Neural cell (in vitro differentiated cells): ENCODE measurements at regions not wholly inside any gene's neighbourhood (a gene's known extent, or its start where the extent isn't known, plus 50 kb on each side); places are given as distances from the start of the nearest gene placed in this dataset.

Experiments
- H2AFZ ChIP-seq: fragments of 200-600, 300-800 bp; sonication (generic), shearing (Covaris generic); 2 replicates; pipeline ENCODE4 v1.6.0; 2014; ENCODE audit warnings: low read depth, mild to moderate bottlenecking, antibody characterized with exemption, low read length, moderate library complexity
- H3F3A ChIP-seq: fragments of 200-600 bp; shearing (Covaris generic); 2 replicates; pipeline ENCODE4 v1.6.1; 2016; ENCODE audit warnings: mild to moderate bottlenecking, moderate library complexity, mixed read lengths, antibody characterized with exemption, low read length; ENCODE audit not compliant: insufficient read depth, poor library complexity, severe bottlenecking
- H3K27ac ChIP-seq: fragments of 200-600, 300-800 bp; sonication (generic), shearing (Covaris generic); 2 replicates; pipeline ENCODE4 v1.5.1; 2014; ENCODE audit warnings: mild to moderate bottlenecking, low read length, moderate library complexity
- H3K27me3 ChIP-seq: fragments of 300-800, 200-600 bp; sonication (generic), shearing (Covaris generic); 2 replicates; pipeline ENCODE4 v1.6.0; 2014; ENCODE audit warnings: mild to moderate bottlenecking, low read depth, low read length, moderate library complexity; ENCODE audit not compliant: insufficient read depth
- H3K36me3 ChIP-seq: fragments of 300-800, 200-600 bp; sonication (generic), shearing (Covaris generic); 2 replicates; pipeline ENCODE4 v1.5.1; 2014; ENCODE audit warnings: mild to moderate bottlenecking, antibody characterized with exemption, low read length, moderate library complexity; ENCODE audit not compliant: insufficient read depth
- H3K4me2 ChIP-seq: fragments of 300-800, 200-600 bp; sonication (generic), shearing (Covaris generic); 2 replicates; pipeline ENCODE4 v1.6.0; 2014; ENCODE audit warnings: mild to moderate bottlenecking, low read length
- H3K4me3 ChIP-seq: fragments of 300-800, 200-600 bp; sonication (generic), shearing (Covaris generic); 2 replicates; pipeline ENCODE4 v1.5.1; 2014; ENCODE audit warnings: mild to moderate bottlenecking, low read length, moderate library complexity
- H3K79me2 ChIP-seq: fragments of 200-600 bp; shearing (Covaris generic); replicated peaks from 2 replicates; pipeline ENCODE4 v1.6.0; 2014; ENCODE audit warnings: mild to moderate bottlenecking, low read length, moderate library complexity; ENCODE audit not compliant: insufficient read depth
- H3K9ac ChIP-seq: fragments of 300-800, 200-600 bp; sonication (generic), shearing (Covaris generic); 2 replicates; pipeline ENCODE4 v1.6.1; 2016; ENCODE audit warnings: mild to moderate bottlenecking, low read length, mixed read lengths
- H3K9me2 ChIP-seq: fragments of 200-600 bp; shearing (Covaris generic); 2 replicates; pipeline ENCODE4 v1.6.1; 2016; ENCODE audit warnings: mild to moderate bottlenecking, low read length, mixed read lengths; ENCODE audit not compliant: insufficient read depth
- H3K9me3 ChIP-seq: fragments of 200-600, 300-800 bp; sonication (generic), shearing (Covaris generic); 2 replicates; pipeline ENCODE4 v1.6.1; 2016; ENCODE audit warnings: mild to moderate bottlenecking, mixed run types, low read length, moderate library complexity, mixed read lengths
- H4K20me1 ChIP-seq: fragments of 200-600 bp; shearing (Covaris generic); 2 replicates; pipeline ENCODE4 v1.6.1; 2016; ENCODE audit warnings: mild to moderate bottlenecking, mixed run types; ENCODE audit not compliant: insufficient read depth
- EP300 ChIP-seq: fragments of 450-650 bp; conservative IDR thresholded peaks from 2 replicates; pipeline ENCODE4 v1.6.1; 2014; ENCODE audit warnings: antibody characterized with exemption, mild to moderate bottlenecking, moderate library complexity; ENCODE audit not compliant: poor library complexity, severe bottlenecking
- EZH2 ChIP-seq: fragments of 200-600, 300-800 bp; shearing (Covaris generic), sonication (generic); IDR thresholded peaks from 2 replicates; pipeline ENCODE4 v1.6.1; 2014; ENCODE audit warnings: antibody characterized with exemption, low read length, borderline replicate concordance, mild to moderate bottlenecking; ENCODE audit not compliant: insufficient read depth, poor library complexity, severe bottlenecking
- MXI1 ChIP-seq: fragments of 450-650 bp; conservative IDR thresholded peaks from 2 replicates; pipeline ENCODE4 v1.6.1; 2014; ENCODE audit warnings: antibody characterized with exemption, mild to moderate bottlenecking; ENCODE audit not compliant: poor library complexity, severe bottlenecking
- POLR2AphosphoS5 ChIP-seq: IDR thresholded peaks from 2 replicates; pipeline ENCODE4 v1.6.1; 2012
- RAD21 ChIP-seq: fragments of 450-650 bp; conservative IDR thresholded peaks from 2 replicates; pipeline ENCODE4 v1.6.1; 2014; ENCODE audit warnings: antibody characterized with exemption, mild to moderate bottlenecking, moderate library complexity
- REST ChIP-seq: IDR thresholded peaks from 2 replicates; pipeline ENCODE4 v1.6.1; 2012; ENCODE audit warnings: borderline replicate concordance
- SMC3 ChIP-seq: fragments of 450-650 bp; conservative IDR thresholded peaks from 2 replicates; pipeline ENCODE4 v1.6.1; 2014; ENCODE audit warnings: antibody characterized with exemption, mild to moderate bottlenecking, moderate library complexity; ENCODE audit not compliant: poor library complexity
- TAF1 ChIP-seq: IDR thresholded peaks from 2 replicates; pipeline ENCODE4 v1.6.1; 2012; ENCODE audit warnings: low read depth
- TF ChIP-seq, protein P1 (sequence below): fragments of 450-650 bp; IDR thresholded peaks from 2 replicates; pipeline ENCODE4 v1.5.1; 2014; ENCODE audit warnings: antibody characterized with exemption, mild to moderate bottlenecking, moderate library complexity; ENCODE audit not compliant: poor library complexity, severe bottlenecking

DNA sequence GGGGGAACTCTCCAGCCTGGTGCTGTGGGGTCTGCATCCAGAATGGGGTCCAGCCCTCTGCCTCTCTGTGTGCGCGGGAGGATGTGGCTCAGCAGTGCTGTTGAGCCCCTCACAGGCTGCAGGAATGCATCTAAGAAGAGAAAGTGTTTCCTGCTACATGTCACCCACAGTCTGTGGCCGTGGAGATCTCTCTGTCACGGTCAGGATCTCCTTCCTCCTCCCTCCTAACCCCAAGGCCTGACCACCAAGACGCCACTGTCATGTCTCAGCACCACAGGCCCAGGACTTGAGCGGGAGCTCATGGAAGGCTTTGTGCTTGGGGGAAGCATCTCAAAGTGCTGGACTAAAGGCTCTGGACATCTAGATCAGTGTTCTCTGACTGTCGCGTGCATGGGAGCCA lies 90.1 kb downstream of the SREK1 start:
- TF ChIP-seq MXI1 (no peak), EP300 (no peak), SMC3 (no peak), EZH2 (no peak), RAD21 (no peak), REST (no peak), POLR2AphosphoS5 (no peak), TAF1 (no peak)
- TF ChIP-seq, protein P1, sequence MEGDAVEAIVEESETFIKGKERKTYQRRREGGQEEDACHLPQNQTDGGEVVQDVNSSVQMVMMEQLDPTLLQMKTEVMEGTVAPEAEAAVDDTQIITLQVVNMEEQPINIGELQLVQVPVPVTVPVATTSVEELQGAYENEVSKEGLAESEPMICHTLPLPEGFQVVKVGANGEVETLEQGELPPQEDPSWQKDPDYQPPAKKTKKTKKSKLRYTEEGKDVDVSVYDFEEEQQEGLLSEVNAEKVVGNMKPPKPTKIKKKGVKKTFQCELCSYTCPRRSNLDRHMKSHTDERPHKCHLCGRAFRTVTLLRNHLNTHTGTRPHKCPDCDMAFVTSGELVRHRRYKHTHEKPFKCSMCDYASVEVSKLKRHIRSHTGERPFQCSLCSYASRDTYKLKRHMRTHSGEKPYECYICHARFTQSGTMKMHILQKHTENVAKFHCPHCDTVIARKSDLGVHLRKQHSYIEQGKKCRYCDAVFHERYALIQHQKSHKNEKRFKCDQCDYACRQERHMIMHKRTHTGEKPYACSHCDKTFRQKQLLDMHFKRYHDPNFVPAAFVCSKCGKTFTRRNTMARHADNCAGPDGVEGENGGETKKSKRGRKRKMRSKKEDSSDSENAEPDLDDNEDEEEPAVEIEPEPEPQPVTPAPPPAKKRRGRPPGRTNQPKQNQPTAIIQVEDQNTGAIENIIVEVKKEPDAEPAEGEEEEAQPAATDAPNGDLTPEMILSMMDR: no peak
- H3K27ac ChIP-seq: no peak overlapping the region
- H2AFZ ChIP-seq: no peak overlapping the region
- H3K4me2 ChIP-seq: no peak overlapping the region
- H3K4me3 ChIP-seq: no peak overlapping the region
- no peaks in the 10 kb centered on the region for H4K20me1 ChIP-seq
- no peaks in the 10 kb centered on the region for H3K9me2 ChIP-seq
- no peaks in the 10 kb centered on the region for H3K36me3 ChIP-seq
- H3K27me3 ChIP-seq: no peaks in the 10 kb centered on the region
- no peaks in the 10 kb centered on the region for H3K9me3 ChIP-seq
- H3F3A ChIP-seq: no peaks in the 10 kb centered on the region
- H3K79me2 ChIP-seq: no peaks in the 10 kb centered on the region
- H3K9ac ChIP-seq: no peak overlapping the region

GRCh38 chr5:66238435-66238834 lies 94.3 kb downstream of the SREK1 start:
- H3K79me2 ChIP-seq: no peaks in the 10 kb centered on the region
- no peak overlapping the region for H3K4me2 ChIP-seq
- H3K9me3 ChIP-seq: no peaks in the 10 kb centered on the region
- H3K9ac ChIP-seq: no peak overlapping the region
- H3F3A ChIP-seq: no peaks in the 10 kb centered on the region
- H4K20me1 ChIP-seq: no peaks in the 10 kb centered on the region
- no peak overlapping the region for H3K4me3 ChIP-seq
- H2AFZ ChIP-seq: no peak overlapping the region
- H3K36me3 ChIP-seq: no peaks in the 10 kb centered on the region
- H3K27ac ChIP-seq: no peak overlapping the region
- H3K9me2 ChIP-seq: no peaks in the 10 kb centered on the region
- no peaks in the 10 kb centered on the region for H3K27me3 ChIP-seq
- TF ChIP-seq RAD21 (no peak), TAF1 (no peak), EP300 (no peak), REST (no peak), MXI1 (no peak), POLR2AphosphoS5 (no peak), SMC3 (no peak), EZH2 (no peak)
- TF ChIP-seq, protein P1: no peak
